Esophagus squamous epithelium (tissue), 5 donors: ENCODE measurements at regions not wholly inside any gene's neighbourhood (a gene's known extent, or its start where the extent isn't known, plus 50 kb on each side); places are given as distances from the start of the nearest gene placed in this dataset.

Experiments used
- DNase-seq: peaks from one replicate; lab custom pipeline; 2025; lab: John Stamatoyannopoulos, UW
- H3K27ac ChIP-seq, 4 donors: fragments of 200-600 bp; sonication (generic); one replicate each; pipeline ENCODE4 v1.5.1; 2016 to 2019; ENCODE audit warnings: mild to moderate bottlenecking in 1 of 4
- H3K27me3 ChIP-seq, 4 donors: fragments of 200-600 bp; sonication (generic); 1 replicate in 3 of 4; 2 replicates in 1 of 4; pipeline versions ENCODE4 v1.5.1 to v1.6.0; 2017 to 2021; ENCODE audit warnings: antibody characterized with exemption in 1 of 4
- H3K36me3 ChIP-seq, 3 donors: fragments of 200-600 bp; sonication (generic); one replicate each; pipeline ENCODE4 v1.5.1; 2016 to 2019
- H3K4me1 ChIP-seq, 3 donors: fragments of 200-600 bp; sonication (generic); one replicate each; pipeline ENCODE4 v1.5.1; 2017 to 2019
- H3K4me3 ChIP-seq, 4 donors: fragments of 200-600 bp; sonication (generic); 1 replicate in 3 of 4; 2 replicates in 1 of 4; pipeline ENCODE4 v1.5.1; 2016 to 2019; ENCODE audit warnings: mild to moderate bottlenecking in 2 of 4, moderate library complexity in 1 of 4
- H3K9me3 ChIP-seq, 3 donors: fragments of 200-600 bp; sonication (generic); one replicate each; pipeline ENCODE4 v1.5.1; 2016 to 2019
- POLR2A ChIP-seq, 4 donors: fragments of 450-650 bp; IDR thresholded peaks; one replicate each; pipeline ENCODE4 v1.6.1; 2017; ENCODE audit warnings: antibody characterized with exemption in 4 of 4, mild to moderate bottlenecking in 4 of 4, moderate library complexity in 3 of 4
- WGBS, 2 donors: methylation state at CpG; one replicate each; pipeline ENCODE4 v1.1.5; 2018; 5-methylcytosine and 5-hydroxymethylcytosine counted together
- intact Hi-C: fragments of 100-400 bp; cut with DNase I; formaldehyde crosslinking; loops from one replicate; pipeline ENCODE4 v1.15.0; 2022
- TF ChIP-seq, protein P1 (sequence below), 6 experiments: fragments of 450-650 bp in 4 of 6; fragments of 200-600 bp in 2 of 6; sonication (generic) in 2 of 6; IDR thresholded peaks; one replicate each; pipeline ENCODE4 v1.5.1; 2016 to 2019; ENCODE audit warnings: antibody characterized with exemption in 6 of 6, mild to moderate bottlenecking in 4 of 6, moderate library complexity in 4 of 6
- donor health status: DM: yes; HTN: yes; CAD: no.

DNA sequence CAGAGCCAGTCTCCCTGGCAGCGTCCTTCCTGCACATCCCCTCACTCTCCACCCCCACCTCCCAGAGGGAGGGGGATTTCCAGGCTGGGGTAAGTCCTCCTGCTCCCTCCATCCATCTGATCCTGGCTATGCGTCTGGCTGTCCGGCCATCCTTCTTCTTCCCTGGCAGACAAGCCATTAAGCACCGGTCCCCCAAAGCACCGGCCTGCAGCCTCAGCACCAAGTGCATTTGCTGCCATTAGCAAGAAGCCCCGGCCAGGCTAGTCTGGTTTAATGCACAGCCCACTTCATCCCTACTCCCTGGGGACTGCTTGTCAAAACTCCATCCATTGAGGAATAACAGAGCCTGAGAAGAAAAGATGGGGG, 208.7 kb upstream of the IER5L start:
- Histone ChIP-seq H3K4me3 (no peak overlapping the region), H3K4me1 (peaks cover 18 to 28% (median 22%) of the 10 kb centered on the region in 3 donors), H3K27ac (no peak overlapping the region), H3K36me3 (no peaks in the 10 kb centered on the region), H3K27me3 (no peaks in the 10 kb centered on the region), H3K9me3 (no peaks in the 10 kb centered on the region)
- no peak for DNase-seq
- intact Hi-C loops: no loop called here
- TF ChIP-seq, protein P1, sequence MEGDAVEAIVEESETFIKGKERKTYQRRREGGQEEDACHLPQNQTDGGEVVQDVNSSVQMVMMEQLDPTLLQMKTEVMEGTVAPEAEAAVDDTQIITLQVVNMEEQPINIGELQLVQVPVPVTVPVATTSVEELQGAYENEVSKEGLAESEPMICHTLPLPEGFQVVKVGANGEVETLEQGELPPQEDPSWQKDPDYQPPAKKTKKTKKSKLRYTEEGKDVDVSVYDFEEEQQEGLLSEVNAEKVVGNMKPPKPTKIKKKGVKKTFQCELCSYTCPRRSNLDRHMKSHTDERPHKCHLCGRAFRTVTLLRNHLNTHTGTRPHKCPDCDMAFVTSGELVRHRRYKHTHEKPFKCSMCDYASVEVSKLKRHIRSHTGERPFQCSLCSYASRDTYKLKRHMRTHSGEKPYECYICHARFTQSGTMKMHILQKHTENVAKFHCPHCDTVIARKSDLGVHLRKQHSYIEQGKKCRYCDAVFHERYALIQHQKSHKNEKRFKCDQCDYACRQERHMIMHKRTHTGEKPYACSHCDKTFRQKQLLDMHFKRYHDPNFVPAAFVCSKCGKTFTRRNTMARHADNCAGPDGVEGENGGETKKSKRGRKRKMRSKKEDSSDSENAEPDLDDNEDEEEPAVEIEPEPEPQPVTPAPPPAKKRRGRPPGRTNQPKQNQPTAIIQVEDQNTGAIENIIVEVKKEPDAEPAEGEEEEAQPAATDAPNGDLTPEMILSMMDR (IDR thresholded peaks at IDR 0.05): no peak
- no peak for TF ChIP-seq POLR2A (IDR thresholded peaks at IDR 0.05)
- WGBS, 2 donors: 79% methylated on average over 4 to 6 of the region's 6 CpGs

DNA sequence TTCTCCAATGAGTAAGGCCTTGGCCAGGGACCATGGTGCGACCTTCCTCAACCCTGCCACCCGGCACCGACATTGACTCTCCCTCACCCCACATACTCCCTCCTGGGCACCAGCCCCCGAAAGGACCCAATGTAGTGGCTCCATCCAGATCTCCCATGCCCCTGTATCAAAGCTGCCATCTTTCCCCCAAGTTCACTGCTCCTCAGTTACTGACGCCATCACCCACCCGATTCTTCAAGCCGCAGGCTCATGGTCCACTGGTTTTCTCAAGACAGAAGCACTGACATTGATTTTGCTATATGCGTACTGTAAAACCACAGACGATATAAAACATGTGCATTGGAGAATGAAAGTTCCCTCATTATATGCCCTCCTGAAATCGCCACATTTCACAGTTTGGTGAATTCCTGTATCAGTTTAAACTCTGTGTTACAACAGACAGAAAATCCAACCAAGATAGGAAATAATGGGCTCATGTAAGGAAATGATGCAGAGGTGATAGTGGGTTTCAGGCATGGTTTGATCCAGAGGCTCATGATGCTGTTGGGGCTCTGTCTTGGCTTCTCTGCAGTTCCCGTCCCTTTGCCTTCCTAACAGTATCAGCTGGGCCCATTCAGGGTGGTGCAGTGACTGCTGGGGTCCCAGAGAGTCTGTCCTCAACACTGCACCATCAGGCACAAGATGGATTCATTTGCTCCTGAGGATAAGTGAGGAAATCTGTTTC, 207.3 kb upstream of the IER5L start:
- no peaks in the 10 kb centered on the region for H3K27me3 ChIP-seq
- peak overlapping the region in 2 of 4 donors; percentile 98 for H3K27ac ChIP-seq
- DNase-seq: no peak
- no peak overlapping the region for H3K4me3 ChIP-seq
- no peaks in the 10 kb centered on the region for H3K9me3 ChIP-seq
- peaks cover 18 to 36% (median 22%) of the 10 kb centered on the region in 3 donors for H3K4me1 ChIP-seq
- intact Hi-C loops: no loop called here
- WGBS, 2 donors: 96 to 99% methylated on average over 11 of the region's 11 CpGs
- TF ChIP-seq, protein P1 (IDR thresholded peaks at IDR 0.05): no peak
- TF ChIP-seq POLR2A (IDR thresholded peaks at IDR 0.05): no peak
- no peaks in the 10 kb centered on the region for H3K36me3 ChIP-seq

DNA sequence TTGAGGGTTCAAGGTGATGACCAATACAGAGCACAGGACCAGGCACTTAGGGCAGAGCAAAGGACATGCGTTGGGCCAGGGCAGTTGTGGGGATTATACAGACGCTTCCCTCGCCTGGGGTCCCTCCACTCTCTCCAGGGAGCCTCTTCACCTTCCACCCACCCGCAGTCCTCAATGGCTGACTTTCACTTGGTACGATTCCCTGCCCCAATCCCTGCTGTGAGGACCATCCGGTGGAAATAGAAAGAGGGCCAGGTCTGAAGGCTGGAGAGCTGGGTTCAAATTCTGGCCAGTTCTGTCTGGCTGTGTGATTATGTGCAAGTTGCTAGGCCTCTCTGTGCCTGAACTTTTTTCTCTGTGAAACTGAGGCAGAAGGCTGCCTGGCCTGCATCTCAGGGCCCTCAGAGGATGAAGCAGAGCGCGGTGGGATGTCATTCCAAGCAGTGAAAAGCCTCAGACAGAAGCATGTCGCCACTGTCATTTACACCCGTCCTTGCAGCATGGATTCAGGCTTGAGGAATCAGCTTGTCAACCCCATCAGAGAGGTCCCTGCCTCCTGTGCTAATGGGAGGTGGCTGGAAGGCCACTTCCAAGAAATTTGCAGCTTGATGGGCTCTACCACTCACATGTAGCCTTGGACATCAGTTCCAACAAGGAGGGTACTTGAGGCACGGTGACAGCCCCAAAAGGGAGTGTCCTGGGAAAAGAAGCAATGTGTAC, 206.6 kb upstream of the IER5L start:
- Histone ChIP-seq H3K4me3 (no peak overlapping the region), H3K27ac (peak overlapping the region; percentile 95 to 98 (median 97)), H3K4me1 (peaks cover 18 to 36% (median 22%) of the 10 kb centered on the region in 3 donors), H3K27me3 (no peaks in the 10 kb centered on the region), H3K9me3 (no peaks in the 10 kb centered on the region), H3K36me3 (no peaks in the 10 kb centered on the region)
- WGBS, 2 donors: 91% methylated on average over 8 of the region's 11 CpGs; no CpG with 5 or more reads in 1 of the 2 donors
- no peak for TF ChIP-seq POLR2A (IDR thresholded peaks at IDR 0.05)
- TF ChIP-seq, protein P1 (IDR thresholded peaks at IDR 0.05): no peak
- intact Hi-C loops: no loop called here
- no peak for DNase-seq

DNA sequence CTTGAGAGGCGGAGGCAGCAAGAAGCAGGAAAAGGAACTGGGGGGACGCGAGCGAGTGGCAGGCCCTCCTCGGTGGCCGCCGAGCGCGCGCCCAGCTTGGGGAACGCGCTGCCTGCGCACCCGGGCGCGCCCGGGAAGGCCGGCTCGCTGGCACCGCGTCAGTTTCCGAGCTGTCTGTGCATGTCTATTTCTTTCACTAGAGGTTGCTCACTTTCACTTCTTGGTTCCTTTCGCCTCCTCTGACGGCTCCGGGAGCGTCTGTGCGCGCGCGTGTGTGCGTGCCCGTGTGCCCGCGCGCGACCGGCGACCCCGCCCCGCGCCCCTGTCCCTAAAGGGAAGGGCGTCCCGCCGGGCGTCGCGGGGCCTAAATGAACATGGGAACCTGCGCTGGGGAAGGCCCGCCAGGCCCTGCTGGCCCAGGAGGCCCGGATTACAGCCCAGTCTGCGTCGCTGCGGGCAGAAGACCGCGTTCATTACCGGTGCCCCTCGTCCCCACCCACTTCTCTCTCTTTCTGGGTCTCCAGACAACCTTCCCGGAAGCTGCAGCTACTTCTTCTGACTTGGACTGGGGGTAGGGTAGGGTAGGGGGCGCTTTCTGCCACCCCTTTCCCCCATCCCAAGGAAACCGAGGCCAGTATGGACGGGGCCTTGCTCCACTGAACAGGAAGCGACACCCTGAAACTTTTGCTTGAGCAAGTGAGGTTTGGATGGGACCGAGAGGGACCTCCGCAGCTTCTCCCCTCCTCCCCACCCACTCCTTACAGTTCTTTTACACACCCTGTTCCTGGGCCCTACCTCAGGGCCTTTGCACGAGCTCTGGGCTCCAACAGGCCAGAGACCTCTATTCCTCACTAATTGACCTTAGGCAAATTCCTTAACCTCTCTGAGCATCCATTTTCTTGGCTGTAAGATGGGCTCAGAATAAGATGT, 205.8 kb upstream of the IER5L start:
- Histone ChIP-seq H3K9me3 (no peaks in the 10 kb centered on the region), H3K36me3 (no peaks in the 10 kb centered on the region), H3K4me3 (peak overlapping the region; percentile 48 to 69 (median 64)), H3K27me3 (no peaks in the 10 kb centered on the region), H3K27ac (peak overlapping the region; percentile 95 to 98 (median 97)), H3K4me1 (peaks cover 18 to 36% (median 22%) of the 10 kb centered on the region in 3 donors)
- TF ChIP-seq, protein P1 (IDR thresholded peaks at IDR 0.05): peak in 3 of 6 experiments; percentile 12 to 29 (median 25)
- peak in 2 of 4 donors; percentile 57 to 59 for TF ChIP-seq POLR2A (IDR thresholded peaks at IDR 0.05)
- 6 to 11% methylated on average over 9 to 20 of the region's 65 CpGs for WGBS, 2 donors
- intact Hi-C loops: no loop called here
- peak; percentile 33 for DNase-seq
